Suprapubic skin (tissue), 4 donors: ENCODE measurements at regions not wholly inside any gene's neighbourhood (a gene's known extent, or its start where the extent isn't known, plus 50 kb on each side); places are given as distances from the start of the nearest gene placed in this dataset.
"Not testable (repeated sequence)": the region's sequence is repeated elsewhere in the genome, so short reads cannot be mapped to it uniquely, and the experiment has no call there.

Experiments
- DNase-seq, 2 donors: peaks; one replicate each; pipeline ENCODE4 v3.0.0-alpha.2; 2019; ENCODE audit warnings: low spot score in 2 of 2
- H3K27ac ChIP-seq: fragments of 200-600 bp; sonication (generic); one replicate; pipeline ENCODE4 v1.5.1; 2019
- H3K27me3 ChIP-seq: fragments of 200-600 bp; sonication (generic); one replicate; pipeline ENCODE4 v1.5.1; 2019
- H3K36me3 ChIP-seq: fragments of 200-600 bp; sonication (generic); one replicate; pipeline ENCODE4 v1.5.1; 2019
- H3K4me1 ChIP-seq: fragments of 200-600 bp; sonication (generic); one replicate; pipeline ENCODE4 v1.5.1; 2019
- H3K4me3 ChIP-seq: fragments of 200-600 bp; sonication (generic); one replicate; pipeline ENCODE4 v1.5.1; 2019; ENCODE audit warnings: mild to moderate bottlenecking
- H3K9me3 ChIP-seq: fragments of 200-600 bp; sonication (generic); one replicate; pipeline ENCODE4 v1.5.1; 2019
- CTCF ChIP-seq, 2 donors: fragments of 200-600 bp in 1 of 2; fragments of 450-650 bp in 1 of 2; sonication (generic) in 1 of 2; IDR thresholded peaks; one replicate each; pipeline ENCODE4 v1.5.1; 2016 to 2019; ENCODE audit warnings: antibody characterized with exemption in 2 of 2, mild to moderate bottlenecking in 1 of 2, moderate library complexity in 1 of 2
- EP300 ChIP-seq: sonication (generic); formaldehyde crosslinking; IDR thresholded peaks from one replicate; pipeline ENCODE4 v1.6.1; 2017; ENCODE audit warnings: antibody characterized with exemption
- POLR2A ChIP-seq, 2 donors: fragments of 450-650 bp; IDR thresholded peaks; one replicate each; pipeline ENCODE4 v1.6.1; 2017; ENCODE audit warnings: antibody characterized with exemption in 2 of 2, mild to moderate bottlenecking in 2 of 2, moderate library complexity in 2 of 2
- POLR2AphosphoS5 ChIP-seq, 3 donors: sonication (generic); formaldehyde crosslinking; IDR thresholded peaks; one replicate each; pipeline ENCODE4 v1.6.1; 2017; ENCODE audit warnings: antibody characterized with exemption in 3 of 3
- WGBS: methylation state at CpG from one replicate; pipeline ENCODE4 v1.1.5; 2018; 5-methylcytosine and 5-hydroxymethylcytosine counted together

GRCh38 chr19:28999724-29000433, 213.1 kb downstream of the UQCRFS1 start:
- Histone ChIP-seq H3K4me3 (no peak overlapping the region), H3K36me3 (no peaks in the 10 kb centered on the region), H3K4me1 (no peaks in the 10 kb centered on the region), H3K27ac (no peak overlapping the region), H3K9me3 (peaks cover 3% of the 10 kb centered on the region), H3K27me3 (peaks cover 6% of the 10 kb centered on the region)
- TF ChIP-seq EP300 (no peak), CTCF (IDR thresholded peaks at IDR 0.05) (no peak), POLR2AphosphoS5 (IDR thresholded peaks at IDR 0.05) (no peak), POLR2A (IDR thresholded peaks at IDR 0.05) (no peak)
- WGBS: 86% methylated on average over 7 of the region's 12 CpGs
- DNase-seq: no peak

GRCh38 chr19:28998974-28999373, 214.0 kb downstream of the UQCRFS1 start:
- Histone ChIP-seq H3K27ac (no peak overlapping the region), H3K36me3 (no peaks in the 10 kb centered on the region), H3K9me3 (peaks cover 10% of the 10 kb centered on the region), H3K4me3 (no peak overlapping the region), H3K27me3 (peaks cover 6% of the 10 kb centered on the region), H3K4me1 (no peaks in the 10 kb centered on the region)
- WGBS: 82% methylated on average over 6 of the region's 6 CpGs
- no peak for DNase-seq
- TF ChIP-seq EP300 (no peak), POLR2A (IDR thresholded peaks at IDR 0.05) (no peak), POLR2AphosphoS5 (IDR thresholded peaks at IDR 0.05) (no peak), CTCF (IDR thresholded peaks at IDR 0.05) (no peak)

DNA sequence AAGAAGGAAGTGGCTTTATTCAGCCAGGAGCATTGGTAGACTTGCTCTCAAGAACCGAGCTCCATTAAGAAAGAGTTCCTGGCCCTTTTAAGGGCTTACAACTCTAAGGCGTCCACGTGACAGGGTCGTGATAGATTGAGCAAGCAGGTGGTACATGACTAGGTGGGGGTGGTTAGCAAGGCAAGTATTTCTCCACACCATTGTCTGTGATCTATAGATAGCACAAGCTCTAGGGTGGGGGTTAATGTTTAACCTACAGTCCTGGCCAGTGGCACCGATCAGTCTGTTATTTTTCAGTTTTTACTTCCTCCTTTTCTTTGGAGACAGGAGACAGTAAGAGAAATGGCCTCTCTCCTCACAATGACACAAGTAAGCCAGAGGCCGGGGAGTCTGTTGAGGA, 215.1 kb downstream of the UQCRFS1 start:
- not testable (repeated sequence) for H3K4me1 ChIP-seq, H3K27me3 ChIP-seq, H3K4me3 ChIP-seq, H3K36me3 ChIP-seq, DNase-seq, H3K27ac ChIP-seq
- WGBS: 84% methylated on average over 6 of the region's 6 CpGs
- H3K9me3 ChIP-seq: peaks cover 14% of the 10 kb centered on the region

DNA sequence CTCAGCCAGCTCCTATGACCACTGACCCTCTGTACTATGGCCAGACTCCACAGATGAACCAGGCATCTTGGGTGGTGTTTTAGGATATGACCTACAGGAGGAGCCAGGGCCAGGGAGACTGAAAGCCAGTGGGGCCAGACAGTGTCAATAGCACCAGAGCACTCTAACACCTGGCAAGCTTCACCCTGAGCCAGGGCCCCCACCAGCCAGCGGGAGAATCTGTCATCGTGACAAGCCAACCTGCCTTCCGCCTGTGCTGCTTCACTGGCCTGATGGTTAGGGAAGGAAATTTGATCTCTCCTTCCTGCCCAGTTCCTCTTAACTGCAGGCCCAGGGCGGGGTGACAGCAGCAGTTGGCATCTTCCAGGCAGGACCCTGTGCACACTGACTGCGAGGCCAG, 222.4 kb downstream of the UQCRFS1 start:
- 0% methylated on average over 1 of the region's 5 CpGs for WGBS

GRCh38 chr19:28989739-28990138, 223.2 kb downstream of the UQCRFS1 start:
- H3K36me3 ChIP-seq: no peaks in the 10 kb centered on the region
- 54% methylated on average over 6 of the region's 6 CpGs for WGBS
- TF ChIP-seq POLR2AphosphoS5 (IDR thresholded peaks at IDR 0.05) (no peak), EP300 (no peak), POLR2A (IDR thresholded peaks at IDR 0.05) (no peak), CTCF (IDR thresholded peaks at IDR 0.05) (no peak)
- no peak overlapping the region for H3K4me3 ChIP-seq
- no peaks in the 10 kb centered on the region for H3K27me3 ChIP-seq
- no peak overlapping the region for H3K27ac ChIP-seq
- H3K9me3 ChIP-seq: peaks cover 9% of the 10 kb centered on the region
- H3K4me1 ChIP-seq: no peaks in the 10 kb centered on the region
- DNase-seq: no peak

More for the DNA sequence above, 222.4 kb downstream of the UQCRFS1 start:
- Histone ChIP-seq H3K36me3 (no peaks in the 10 kb centered on the region), H3K4me3 (no peak overlapping the region), H3K27ac (no peak overlapping the region), H3K9me3 (peaks cover 14% of the 10 kb centered on the region), H3K4me1 (no peaks in the 10 kb centered on the region), H3K27me3 (no peaks in the 10 kb centered on the region)
- TF ChIP-seq POLR2AphosphoS5 (IDR thresholded peaks at IDR 0.05) (no peak), POLR2A (IDR thresholded peaks at IDR 0.05) (no peak), CTCF (IDR thresholded peaks at IDR 0.05) (no peak), EP300 (no peak)
- DNase-seq: no peak

GRCh38 chr19:28988066-28988465, 224.9 kb downstream of the UQCRFS1 start:
- DNase-seq: no peak
- Histone ChIP-seq H3K27me3 (no peaks in the 10 kb centered on the region), H3K4me1 (no peaks in the 10 kb centered on the region), H3K36me3 (no peaks in the 10 kb centered on the region), H3K9me3 (no peaks in the 10 kb centered on the region), H3K4me3 (no peak overlapping the region), H3K27ac (no peak overlapping the region)
- no peak for TF ChIP-seq CTCF (IDR thresholded peaks at IDR 0.05)
- no peak for TF ChIP-seq EP300
- WGBS: 89% methylated on average over 1 of the region's 1 CpG
